Heart left ventricle (tissue), 13 donors: ENCODE measurements at regions not wholly inside any gene's neighbourhood (a gene's known extent, or its start where the extent isn't known, plus 50 kb on each side); places are given as distances from the start of the nearest gene placed in this dataset.

Experiments used
- POLR2A ChIP-seq, 2 donors: fragments of 450-650 bp; IDR thresholded peaks; one replicate each; pipeline ENCODE4 v1.6.1; 2017; ENCODE audit warnings: antibody characterized with exemption in 2 of 2, mild to moderate bottlenecking in 2 of 2, moderate library complexity in 2 of 2
- TF ChIP-seq, protein P1 (sequence below), 12 donors: fragments of 200-600 bp; sonication (generic) in 4 of 12; IDR thresholded peaks; one replicate each; pipeline versions ENCODE4 v1.5.0 to v1.8.0; 2018 to 2022; ENCODE audit warnings: antibody characterized with exemption in 12 of 12, mild to moderate bottlenecking in 5 of 12
- donor health status: ischemic (EF 13 %, LVEDD 7.1; RV severe dilation, severe dysfunction).
- donor health status: DM: no; HTN: yes; CAD: no.
- donor health status: DM: no; HTN: no; CAD: no.
- donor health status: ischemic (EF 25% LVEDD 6.9; RV normal size, moderate dysfunction).
- donor health status: ischemic (EF 25% LVEDD 5.7; RV mildly dilated, moderate dysfunction).
- donor health status: ischemic (EF 35%, LVEDD 5.7; RV mildly dilated, moderate dysfunction).
- donor health status: nonischemic (EF 11% LVEDD 7.7; RV severe dilation, severe dysfunction).
- donor health status: DM: yes; HTN: yes; CAD: no.
- donor health status: PGD.
- donor health status: ischemic (EF 29% LVEDD 5.4; RV normal size, mild dysfunction).
- donor health status: nonischemic (EF 23%, LVEDD 6.1; RV moderate dilation, normal function).

DNA sequence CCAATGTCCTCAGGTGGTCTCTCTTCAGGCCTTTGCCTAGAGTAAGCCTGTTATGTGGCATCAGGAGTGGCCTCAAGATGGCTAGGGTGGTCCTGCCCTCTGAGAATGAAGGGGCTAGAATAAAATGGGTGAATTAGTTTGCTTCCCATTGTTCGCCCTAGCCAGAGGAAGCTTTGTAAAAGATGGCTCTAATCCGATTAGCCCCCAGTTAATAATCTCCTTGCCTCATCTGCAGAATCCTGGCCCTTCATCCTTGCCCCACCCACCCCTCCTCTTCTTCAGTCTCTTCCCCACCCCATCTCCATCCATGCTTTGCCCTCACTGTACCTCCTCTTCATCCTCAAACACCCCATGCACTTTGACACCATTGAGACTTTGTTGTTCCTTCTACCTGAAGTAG is 57.4 kb upstream of the LGALSL start:
- TF ChIP-seq, protein P1, sequence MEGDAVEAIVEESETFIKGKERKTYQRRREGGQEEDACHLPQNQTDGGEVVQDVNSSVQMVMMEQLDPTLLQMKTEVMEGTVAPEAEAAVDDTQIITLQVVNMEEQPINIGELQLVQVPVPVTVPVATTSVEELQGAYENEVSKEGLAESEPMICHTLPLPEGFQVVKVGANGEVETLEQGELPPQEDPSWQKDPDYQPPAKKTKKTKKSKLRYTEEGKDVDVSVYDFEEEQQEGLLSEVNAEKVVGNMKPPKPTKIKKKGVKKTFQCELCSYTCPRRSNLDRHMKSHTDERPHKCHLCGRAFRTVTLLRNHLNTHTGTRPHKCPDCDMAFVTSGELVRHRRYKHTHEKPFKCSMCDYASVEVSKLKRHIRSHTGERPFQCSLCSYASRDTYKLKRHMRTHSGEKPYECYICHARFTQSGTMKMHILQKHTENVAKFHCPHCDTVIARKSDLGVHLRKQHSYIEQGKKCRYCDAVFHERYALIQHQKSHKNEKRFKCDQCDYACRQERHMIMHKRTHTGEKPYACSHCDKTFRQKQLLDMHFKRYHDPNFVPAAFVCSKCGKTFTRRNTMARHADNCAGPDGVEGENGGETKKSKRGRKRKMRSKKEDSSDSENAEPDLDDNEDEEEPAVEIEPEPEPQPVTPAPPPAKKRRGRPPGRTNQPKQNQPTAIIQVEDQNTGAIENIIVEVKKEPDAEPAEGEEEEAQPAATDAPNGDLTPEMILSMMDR (IDR thresholded peaks at IDR 0.05), result no peak
- TF ChIP-seq POLR2A (IDR thresholded peaks at IDR 0.05), result no peak
